AG04450 (cell line): ENCODE measurements at regions not wholly inside any gene's neighbourhood (a gene's known extent, or its start where the extent isn't known, plus 50 kb on each side); places are given as distances from the start of the nearest gene placed in this dataset.

ENCODE experiments used
- CTCF ChIA-PET: fragments of 300-600, 350-600 bp; formaldehyde crosslinking; extraction: SDS; loops from one replicate; lab custom pipeline; 2022; ENCODE audit warnings: antibody characterized with exemption, inconsistent platforms; lab: Charles Lee
- POLR2A ChIA-PET: fragments of 350-600 bp; formaldehyde crosslinking; extraction: SDS; loops from one replicate; lab custom pipeline; 2021; ENCODE audit warnings: antibody characterized with exemption, inconsistent platforms; lab: Yijun Ruan, JAX
- DNase-seq: peaks from one replicate; pipeline ENCODE4 v3.0.0-alpha.2; 2011; ENCODE audit warnings: low read depth, low spot score
- H3K27ac ChIP-seq: one replicate; pipeline ENCODE4 v1.5.1; 2012; ENCODE audit warnings: low read depth, low read length, control low read depth
- H3K27me3 ChIP-seq: one replicate; pipeline ENCODE4 v1.6.0; 2012; ENCODE audit warnings: low read length; ENCODE audit not compliant: control insufficient read depth, insufficient read depth
- H3K4me3 ChIP-seq: 2 replicates; pipeline ENCODE4 v1.5.1; 2011; ENCODE audit warnings: mild to moderate bottlenecking, low read depth, low read length, control low read depth
- H3K9me3 ChIP-seq: 2 replicates; pipeline ENCODE4 v1.5.1; 2012; ENCODE audit warnings: low read length; ENCODE audit not compliant: control insufficient read depth, insufficient read depth
- CTCF ChIP-seq: IDR thresholded peaks from 2 replicates; pipeline ENCODE4 v1.5.1; 2011; ENCODE audit warnings: low read depth, low read length, control low read depth, inconsistent platforms

- Histone ChIP-seq H3K9me3 (peaks cover 6% of the 10 kb centered on the region; the same call in 1 of the 2 replicates), H3K27me3 (no peaks in the 10 kb centered on the region), H3K27ac (no peak overlapping the region), H3K4me3 (no peak overlapping the region)
- DNase-seq, result no peak
- ChIA-PET CTCF (no interaction called here), POLR2A (no interaction called here)
- TF ChIP-seq CTCF, result no peak
Observed at GRCh38 chr5:115355767-115356381, 59.4 kb upstream of the CCDC112 start.

- TF ChIP-seq CTCF, result no peak
- POLR2A ChIA-PET, result no interaction called here
- DNase-seq, result no peak
- Histone ChIP-seq H3K4me3 (no peak overlapping the region), H3K9me3 (peaks cover 6% of the 10 kb centered on the region; the same call in 1 of the 2 replicates), H3K27ac (no peak overlapping the region), H3K27me3 (no peaks in the 10 kb centered on the region)
- CTCF ChIA-PET, result no interaction called here
Observed at GRCh38 chr5:115355095-115355494, 58.6 kb upstream of the CCDC112 start.

GRCh38 chr5:115354246-115354645 lies 57.8 kb upstream of the CCDC112 start:
- POLR2A ChIA-PET, result no interaction called here
- no peak overlapping the region for H3K4me3 ChIP-seq
- DNase-seq, result no peak
- H3K9me3 ChIP-seq, result peaks cover 6% of the 10 kb centered on the region; the same call in 1 of the 2 replicates
- CTCF ChIA-PET, result no interaction called here
- no peak overlapping the region for H3K27ac ChIP-seq
- H3K27me3 ChIP-seq, result no peaks in the 10 kb centered on the region
- TF ChIP-seq CTCF, result no peak

GRCh38 chr5:115352571-115352970 lies 56.1 kb upstream of the CCDC112 start:
- Histone ChIP-seq H3K9me3 (peaks cover 6% of the 10 kb centered on the region; the same call in 1 of the 2 replicates), H3K4me3 (no peak overlapping the region), H3K27ac (no peak overlapping the region), H3K27me3 (no peaks in the 10 kb centered on the region)
- no peak for DNase-seq
- CTCF ChIA-PET, result no interaction called here
- no peak for TF ChIP-seq CTCF
- POLR2A ChIA-PET, result interaction anchor here (0.6 kb wide), 1 partner anchor 191 kb away, joined by 3 read pairs; no protein-coding TSS in a partner anchor

GRCh38 chr5:115351356-115352195 lies 55.1 kb upstream of the CCDC112 start:
- CTCF ChIA-PET, result interaction anchor here (0.6 kb wide), 1 partner anchor 487 kb away, joined by 4 read pairs; no protein-coding TSS in a partner anchor
- POLR2A ChIA-PET, result no interaction called here

More at GRCh38 chr5:115351356-115352195, 55.1 kb upstream of the CCDC112 start:
- Histone ChIP-seq H3K27me3 (no peaks in the 10 kb centered on the region), H3K4me3 (no peak overlapping the region), H3K9me3 (peaks cover 6% of the 10 kb centered on the region; the same call in 1 of the 2 replicates), H3K27ac (peak overlapping the region; percentile 34)
- TF ChIP-seq CTCF, result no peak
- peak; percentile 13 for DNase-seq
